Fibroblast of lung (primary cell): ENCODE measurements at regions not wholly inside any gene's neighbourhood (a gene's known extent, or its start where the extent isn't known, plus 50 kb on each side); places are given as distances from the start of the nearest gene placed in this dataset.

Experiments used
- DNase-seq, 2 donors: peaks; one replicate each; pipeline versions ENCODE4 v3.0.0 to v3.0.0-alpha.2; 2010; ENCODE audit warnings: low read depth in 2 of 2
- H2AFZ ChIP-seq: 2 replicates; pipeline ENCODE4 v1.5.1; 2012; ENCODE audit warnings: low read length, control low read depth, inconsistent platforms
- H3K27ac ChIP-seq: 2 replicates; pipeline ENCODE4 v1.5.1; 2011; ENCODE audit warnings: low read length, control low read depth; ENCODE audit not compliant: insufficient read depth
- H3K27me3 ChIP-seq: 2 replicates; pipeline ENCODE4 v1.5.1; 2011; ENCODE audit warnings: mild to moderate bottlenecking, low read length; ENCODE audit not compliant: control insufficient read depth, insufficient read depth
- H3K36me3 ChIP-seq: 2 replicates; pipeline ENCODE4 v1.5.1; 2011; ENCODE audit warnings: low read length; ENCODE audit not compliant: control insufficient read depth, insufficient read depth
- H3K4me1 ChIP-seq: 2 replicates; pipeline ENCODE4 v1.5.1; 2011; ENCODE audit warnings: low read length; ENCODE audit not compliant: control insufficient read depth, insufficient read depth; ENCODE audit errors: extremely low read depth
- H3K4me2 ChIP-seq: 2 replicates; pipeline ENCODE4 v1.5.1; 2011; ENCODE audit warnings: low read length, control low read depth; ENCODE audit not compliant: insufficient read depth; ENCODE audit errors: extremely low read depth
- H3K4me3 ChIP-seq, 4 experiments: fragments of 200-600 bp in 1 of 4; sonication (generic) in 1 of 4; replicated peaks in 1 of 4; 2 replicates each; pipeline ENCODE4 v1.5.1; 2011 to 2016; ENCODE audit warnings: low read length in 4 of 4, low read depth in 3 of 4, mild to moderate bottlenecking in 3 of 4, control low read depth in 2 of 4, inconsistent platforms in 1 of 4, mixed read lengths in 1 of 4; ENCODE audit not compliant: insufficient read depth in 1 of 4; ENCODE audit errors: control extremely low read depth in 1 of 4
- H3K79me2 ChIP-seq: 2 replicates; pipeline ENCODE4 v1.5.1; 2012; ENCODE audit warnings: mild to moderate bottlenecking, low read length, inconsistent platforms; ENCODE audit not compliant: control insufficient read depth, insufficient read depth
- H3K9ac ChIP-seq: 2 replicates; pipeline ENCODE4 v1.5.1; 2011; ENCODE audit warnings: mild to moderate bottlenecking, low read length, control low read depth; ENCODE audit not compliant: insufficient read depth
- H3K9me3 ChIP-seq: 2 replicates; pipeline ENCODE4 v1.5.1; 2012; ENCODE audit warnings: low read depth, low read length; ENCODE audit not compliant: control insufficient read depth, insufficient read depth
- H4K20me1 ChIP-seq: 2 replicates; pipeline ENCODE4 v1.5.1; 2011; ENCODE audit warnings: low read length; ENCODE audit not compliant: control insufficient read depth, insufficient read depth; ENCODE audit errors: extremely low read depth
- EZH2 ChIP-seq: IDR thresholded peaks from 2 replicates; pipeline ENCODE4 v1.5.1; 2012; ENCODE audit warnings: low read length, control low read depth, mild to moderate bottlenecking; ENCODE audit errors: missing control alignments
- TF ChIP-seq, protein P1 (sequence below), 2 donors: IDR thresholded peaks in 1 of 2; conservative IDR thresholded peaks in 1 of 2; 1 replicate in 1 of 2; 2 replicates in 1 of 2; pipeline ENCODE4 v1.5.1; 2011 to 2012; ENCODE audit warnings: low read length in 2 of 2, control low read depth in 1 of 2, inconsistent platforms in 1 of 2, low read depth in 1 of 2, mild to moderate bottlenecking in 1 of 2

DNA sequence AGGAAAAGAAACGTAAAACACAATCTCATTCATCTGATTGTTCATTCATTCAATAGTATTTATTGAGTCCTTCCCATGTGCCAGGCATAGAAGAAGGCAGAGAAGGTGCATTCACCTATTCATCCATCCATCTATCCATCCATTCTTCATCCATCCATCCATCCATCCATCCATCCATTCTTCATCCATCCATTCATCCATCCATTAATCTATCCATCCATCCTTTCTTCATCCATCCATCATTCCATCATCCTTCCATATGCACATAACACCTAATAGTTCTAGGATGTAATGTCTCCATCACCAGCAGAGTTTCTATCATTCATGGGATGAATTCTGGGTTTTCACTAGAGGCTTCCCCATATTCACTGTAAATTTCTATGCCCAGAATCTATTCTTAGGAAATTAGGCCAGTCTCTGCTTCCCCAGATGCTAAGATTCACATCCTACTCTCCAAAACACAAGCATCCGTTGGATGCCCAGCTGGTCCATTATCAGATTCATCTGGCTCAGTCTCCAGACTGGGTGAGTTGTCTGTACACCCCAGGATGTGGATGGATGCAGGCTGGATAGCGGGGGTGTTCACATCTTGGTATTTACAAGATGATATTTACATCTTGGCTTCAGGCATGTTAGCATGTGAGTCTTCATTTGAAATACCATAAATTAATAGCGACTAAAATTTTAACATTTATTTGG lies 517.7 kb upstream of the SULF2 start:
- H3K4me3 ChIP-seq = no peak overlapping the region

DNA sequence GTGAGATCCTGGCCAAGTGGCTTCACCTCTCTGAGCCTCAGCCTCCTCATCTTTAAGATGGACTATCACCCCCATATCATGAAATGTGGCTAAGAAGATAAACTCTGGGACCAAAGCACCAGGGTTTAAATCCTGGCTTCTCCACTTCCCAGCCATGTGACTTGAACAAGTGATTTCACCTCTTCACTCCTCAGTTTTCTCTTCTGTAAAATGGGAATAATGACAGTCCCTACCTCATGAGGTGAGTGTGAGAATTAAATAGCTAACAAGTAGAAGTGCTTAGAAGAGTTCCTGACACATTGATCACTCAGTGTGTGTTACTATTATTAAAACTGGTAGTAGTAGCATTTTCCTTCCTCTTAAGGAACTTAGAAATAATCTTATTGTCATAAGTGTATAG lies 516.9 kb upstream of the SULF2 start:
- H2AFZ ChIP-seq = no peak overlapping the region
- H3K36me3 ChIP-seq = no peaks in the 10 kb centered on the region
- H3K4me2 ChIP-seq = no peak overlapping the region
- no peak for DNase-seq
- H3K9me3 ChIP-seq = no peaks in the 10 kb centered on the region
- H3K4me3 ChIP-seq = no peak overlapping the region
- H3K9ac ChIP-seq = no peak overlapping the region
- no peaks in the 10 kb centered on the region for H4K20me1 ChIP-seq
- no peaks in the 10 kb centered on the region for H3K27me3 ChIP-seq
- no peak overlapping the region for H3K27ac ChIP-seq
- no peak for TF ChIP-seq EZH2
- TF ChIP-seq, protein P1, sequence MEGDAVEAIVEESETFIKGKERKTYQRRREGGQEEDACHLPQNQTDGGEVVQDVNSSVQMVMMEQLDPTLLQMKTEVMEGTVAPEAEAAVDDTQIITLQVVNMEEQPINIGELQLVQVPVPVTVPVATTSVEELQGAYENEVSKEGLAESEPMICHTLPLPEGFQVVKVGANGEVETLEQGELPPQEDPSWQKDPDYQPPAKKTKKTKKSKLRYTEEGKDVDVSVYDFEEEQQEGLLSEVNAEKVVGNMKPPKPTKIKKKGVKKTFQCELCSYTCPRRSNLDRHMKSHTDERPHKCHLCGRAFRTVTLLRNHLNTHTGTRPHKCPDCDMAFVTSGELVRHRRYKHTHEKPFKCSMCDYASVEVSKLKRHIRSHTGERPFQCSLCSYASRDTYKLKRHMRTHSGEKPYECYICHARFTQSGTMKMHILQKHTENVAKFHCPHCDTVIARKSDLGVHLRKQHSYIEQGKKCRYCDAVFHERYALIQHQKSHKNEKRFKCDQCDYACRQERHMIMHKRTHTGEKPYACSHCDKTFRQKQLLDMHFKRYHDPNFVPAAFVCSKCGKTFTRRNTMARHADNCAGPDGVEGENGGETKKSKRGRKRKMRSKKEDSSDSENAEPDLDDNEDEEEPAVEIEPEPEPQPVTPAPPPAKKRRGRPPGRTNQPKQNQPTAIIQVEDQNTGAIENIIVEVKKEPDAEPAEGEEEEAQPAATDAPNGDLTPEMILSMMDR (conservative IDR thresholded peaks at IDR 0.05 in 1 of 2, IDR thresholded peaks at IDR 0.05 in 1 of 2; ENCODE audit: low read depth in 1 of 2, low read length in 2 of 2) = no peak
- no peaks in the 10 kb centered on the region for H3K79me2 ChIP-seq
- peaks cover 2% of the 10 kb centered on the region for H3K4me1 ChIP-seq

More for the DNA sequence above, 517.7 kb upstream of the SULF2 start:
- no peaks in the 10 kb centered on the region for H3K9me3 ChIP-seq
- no peaks in the 10 kb centered on the region for H4K20me1 ChIP-seq
- no peaks in the 10 kb centered on the region for H3K27me3 ChIP-seq
- no peak overlapping the region for H3K9ac ChIP-seq
- no peak for DNase-seq
- H3K27ac ChIP-seq = no peak overlapping the region
- TF ChIP-seq, protein P1 (conservative IDR thresholded peaks at IDR 0.05 in 1 of 2, IDR thresholded peaks at IDR 0.05 in 1 of 2; ENCODE audit: low read depth in 1 of 2, low read length in 2 of 2) = no peak
- no peak for TF ChIP-seq EZH2
- H3K4me1 ChIP-seq = peaks cover 2% of the 10 kb centered on the region
- H3K36me3 ChIP-seq = no peaks in the 10 kb centered on the region
- H2AFZ ChIP-seq = no peak overlapping the region
- no peak overlapping the region for H3K4me2 ChIP-seq
- H3K79me2 ChIP-seq = no peaks in the 10 kb centered on the region

DNA sequence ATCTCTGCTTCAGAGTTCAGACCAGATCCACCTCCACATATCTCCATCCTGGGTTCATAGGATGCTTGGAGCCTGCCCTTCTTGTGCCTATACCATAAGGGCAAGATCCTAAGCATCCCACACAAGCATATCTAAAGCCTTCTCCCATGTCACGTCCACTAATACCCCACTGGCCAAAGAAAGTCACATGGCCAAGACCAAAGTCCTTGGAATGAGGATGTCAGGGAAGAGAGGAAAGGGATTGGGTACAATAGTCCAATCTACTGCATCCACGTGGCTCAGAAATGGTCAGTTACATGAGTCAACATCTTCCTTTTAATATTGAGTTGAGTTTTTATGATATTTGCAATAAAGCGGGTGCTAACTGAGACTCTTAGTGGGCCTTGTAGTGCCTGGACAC lies 515.9 kb upstream of the SULF2 start:
- Histone ChIP-seq H3K79me2 (no peaks in the 10 kb centered on the region), H2AFZ (no peak overlapping the region), H4K20me1 (no peaks in the 10 kb centered on the region), H3K4me1 (peaks cover 6% of the 10 kb centered on the region), H3K9me3 (no peaks in the 10 kb centered on the region), H3K36me3 (no peaks in the 10 kb centered on the region), H3K27me3 (no peaks in the 10 kb centered on the region), H3K4me3 (no peak overlapping the region), H3K4me2 (no peak overlapping the region), H3K9ac (no peak overlapping the region), H3K27ac (no peak overlapping the region)
- no peak for TF ChIP-seq EZH2
- DNase-seq = no peak
